ENCODE measurements at regions not wholly inside any gene's neighbourhood (a gene's known extent, or its start where the extent isn't known, plus 50 kb on each side); places are given as distances from the start of the nearest gene placed in this dataset.

DNA sequence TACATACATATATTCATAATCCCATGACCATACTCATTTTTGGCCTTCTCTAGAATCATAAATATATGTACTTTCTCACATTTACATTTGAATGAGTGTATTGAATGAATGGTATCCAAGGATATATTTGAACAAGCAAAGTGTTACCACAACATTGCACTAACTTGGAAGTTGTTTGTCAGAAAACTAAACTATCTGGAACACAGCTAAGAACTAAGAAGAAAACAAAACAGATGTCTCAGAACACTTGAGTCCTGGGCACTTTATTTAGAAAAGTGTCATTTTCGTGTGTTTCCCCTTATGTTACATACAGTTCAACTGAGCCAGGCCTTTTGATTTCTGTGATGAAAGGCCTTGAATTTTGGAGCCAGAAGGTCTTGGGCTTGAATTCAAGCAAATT lies 466.7 kb upstream of the FAT1 start:
- DNase-seq = no peak

DNA sequence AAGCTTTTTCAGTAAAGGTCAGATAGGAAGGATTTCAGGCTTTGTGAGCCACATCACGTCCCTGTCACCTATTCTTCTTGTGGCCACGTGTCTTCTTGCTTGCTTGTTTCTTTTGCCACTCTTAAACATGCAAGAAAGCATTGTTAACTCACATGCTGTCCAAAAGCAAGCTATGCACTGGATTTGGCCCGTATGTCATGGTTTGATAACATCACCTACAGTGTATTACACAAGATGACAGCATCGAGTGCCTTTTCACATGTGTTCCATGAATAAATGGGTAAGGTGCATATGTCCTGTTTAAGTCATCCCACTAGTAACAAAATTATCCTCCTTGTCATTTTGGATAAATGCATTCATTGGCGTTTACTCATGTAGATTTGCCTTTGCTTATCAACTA lies 468.0 kb upstream of the FAT1 start:
- DNase-seq = no peak

DNA sequence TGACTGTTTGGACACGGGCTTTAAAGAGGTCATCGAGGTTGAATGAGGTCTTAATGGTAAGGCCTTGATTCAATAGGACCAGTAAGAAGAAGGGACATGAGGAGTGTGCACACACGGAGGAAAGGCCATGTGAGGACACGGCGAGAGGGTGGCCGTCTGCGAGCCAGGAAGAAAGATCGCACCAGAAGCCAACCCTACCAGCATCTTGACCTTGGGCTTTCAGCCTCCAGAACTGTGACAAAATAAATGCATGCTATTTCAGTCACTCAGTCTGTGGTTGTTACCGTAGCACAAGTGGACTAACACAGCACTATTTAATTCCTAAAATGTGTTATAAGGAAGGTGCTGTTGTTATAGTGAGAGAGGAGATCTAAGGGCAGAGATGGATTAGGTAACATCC lies 468.6 kb upstream of the FAT1 start:
- no peak for DNase-seq

DNA sequence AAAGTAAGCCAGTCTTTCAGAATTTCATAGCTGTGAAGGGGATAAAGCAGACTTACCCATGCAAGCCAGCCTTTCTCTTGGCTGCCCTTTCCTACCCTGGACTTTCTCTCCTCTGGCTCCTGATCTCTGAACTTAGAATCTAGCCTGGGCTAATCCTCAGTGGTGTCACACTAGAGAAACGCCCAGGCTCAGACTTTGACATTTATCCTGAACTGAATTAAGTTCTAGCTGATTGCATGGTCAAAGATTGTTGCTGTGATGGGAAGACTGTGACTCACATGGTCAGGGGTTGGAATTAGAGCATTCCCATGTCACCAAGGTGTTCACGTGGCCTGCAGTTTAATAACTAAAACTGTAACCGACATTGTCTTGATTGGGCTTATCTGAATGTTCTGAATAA lies 469.5 kb upstream of the FAT1 start:
- no peak for DNase-seq

DNA sequence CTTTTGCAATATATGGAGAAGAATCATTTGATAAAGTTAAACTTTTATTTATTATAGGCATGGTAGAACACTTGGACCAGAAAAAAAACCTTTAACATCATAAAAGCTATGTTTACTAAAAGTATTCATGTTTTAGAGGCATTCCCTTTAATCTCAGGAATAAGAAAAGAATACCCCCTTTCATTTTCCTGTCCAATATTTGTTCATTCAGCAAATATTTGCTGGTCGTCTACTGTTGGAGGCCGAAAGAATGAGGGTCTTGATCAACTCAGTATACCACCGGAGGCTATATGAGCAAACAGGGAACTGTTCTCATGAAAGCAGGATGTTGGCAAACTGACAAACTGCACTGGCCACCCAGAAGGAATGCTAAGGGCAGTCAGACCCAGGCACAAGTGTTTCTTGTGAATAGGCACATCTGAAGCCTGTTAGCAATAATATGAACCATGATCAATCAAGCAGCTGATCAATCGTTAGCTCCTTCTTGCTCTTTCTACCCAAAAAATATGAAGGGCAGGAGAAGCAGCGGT lies 480.8 kb upstream of the FAT1 start:
- DNase-seq = no peak

DNA sequence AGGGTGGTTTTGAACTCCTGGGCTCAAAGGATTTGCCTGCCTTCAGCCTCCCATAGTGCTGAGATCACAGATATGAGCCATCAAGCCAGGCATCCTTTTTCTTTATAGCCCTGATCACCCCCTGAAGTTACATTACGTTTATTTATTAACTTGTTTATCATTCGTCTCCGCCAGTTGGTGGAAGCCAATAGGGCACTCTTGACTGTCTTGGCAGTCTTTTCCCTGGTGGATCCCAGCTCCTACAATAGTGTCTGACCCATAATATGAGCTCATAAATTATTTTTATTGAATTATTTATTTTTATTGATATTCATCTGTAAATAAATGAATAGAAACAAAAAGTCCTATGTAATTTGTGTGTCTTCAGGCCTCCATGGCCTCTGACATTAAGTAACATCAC lies 484.3 kb upstream of the FAT1 start:
- DNase-seq = no peak

DNA sequence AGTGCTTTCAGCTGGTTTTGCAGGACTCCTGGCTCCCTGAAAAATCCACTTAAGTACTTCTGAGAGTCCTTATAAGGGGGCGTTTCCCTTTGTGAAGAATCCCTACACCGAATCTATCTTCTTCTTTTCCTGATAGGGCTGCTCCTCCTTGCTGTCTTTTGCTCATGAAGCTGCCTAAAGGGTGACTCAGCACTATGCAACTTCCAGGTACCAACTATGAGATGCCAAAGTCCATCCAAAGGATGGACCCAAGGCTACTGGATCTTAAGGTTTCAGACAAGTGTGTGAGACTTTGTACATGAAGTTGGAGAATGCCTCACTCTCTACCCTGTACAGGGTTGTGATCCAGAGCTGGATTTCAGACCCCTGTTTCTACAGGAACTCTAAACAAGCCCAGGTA lies 485.0 kb upstream of the FAT1 start:
- DNase-seq = no peak

DNA sequence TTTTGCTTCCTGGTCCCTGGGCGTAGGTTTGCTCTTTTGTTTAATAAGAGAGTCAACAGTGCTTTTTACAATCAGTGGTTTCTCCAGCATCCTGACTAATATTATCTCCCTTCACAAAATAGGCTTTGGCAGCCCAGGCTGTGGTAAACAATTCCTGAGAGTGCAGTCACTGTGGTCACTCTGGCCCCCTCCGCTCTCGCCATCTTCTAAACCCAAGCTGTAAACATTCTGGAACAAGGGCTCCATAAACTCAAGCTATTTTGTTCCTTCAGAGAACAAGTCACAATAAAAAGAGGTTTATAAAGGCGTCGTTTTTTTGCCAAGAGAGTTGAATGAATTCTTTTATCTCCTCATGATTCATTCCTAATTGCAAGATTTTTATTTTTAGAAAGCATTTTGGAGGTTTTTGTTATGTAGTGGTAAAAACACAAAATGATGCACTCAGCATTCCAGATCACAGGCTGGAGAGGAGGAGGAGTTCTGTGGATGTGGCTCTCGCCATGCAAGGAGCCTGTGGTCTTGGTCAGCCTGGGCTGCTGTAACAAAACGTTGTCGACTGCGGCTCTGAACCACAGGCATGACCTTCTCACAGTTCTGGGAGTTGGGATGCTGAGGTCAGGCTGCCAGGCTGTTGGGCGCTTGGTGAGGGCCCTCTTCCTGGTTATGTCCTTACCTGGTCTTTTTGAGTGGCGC lies 486.4 kb upstream of the FAT1 start:
- no peak for DNase-seq

DNA sequence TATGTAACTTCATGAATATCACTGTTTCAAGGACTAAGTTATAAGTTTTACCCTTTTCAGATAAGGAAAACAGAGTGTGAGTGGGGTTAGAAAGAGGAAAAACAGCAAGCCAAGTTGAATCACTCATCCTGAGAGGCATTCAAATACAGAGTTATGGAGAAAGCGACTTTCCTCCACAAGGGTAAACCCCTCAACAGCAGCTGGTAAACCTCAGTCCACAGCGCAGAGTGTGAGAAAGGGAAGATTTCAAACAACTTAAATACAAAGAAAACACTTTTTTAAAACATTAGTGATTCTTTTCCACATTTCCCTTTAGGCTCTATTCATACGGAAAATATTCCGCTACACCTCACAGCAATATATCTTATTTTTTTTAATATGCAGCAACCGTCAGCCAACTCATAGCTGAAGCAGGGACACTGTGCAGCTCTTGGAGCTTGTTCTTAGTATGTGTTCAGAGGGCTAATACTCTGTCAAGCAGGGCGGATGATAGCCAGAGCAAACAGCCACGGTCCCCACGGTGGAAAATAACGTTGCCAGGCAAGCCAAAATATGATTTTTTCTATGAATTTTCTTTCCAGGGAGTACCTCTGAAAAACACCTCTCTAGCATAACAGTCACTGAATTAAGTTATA lies 488.9 kb upstream of the FAT1 start:
- no peak for DNase-seq

DNA sequence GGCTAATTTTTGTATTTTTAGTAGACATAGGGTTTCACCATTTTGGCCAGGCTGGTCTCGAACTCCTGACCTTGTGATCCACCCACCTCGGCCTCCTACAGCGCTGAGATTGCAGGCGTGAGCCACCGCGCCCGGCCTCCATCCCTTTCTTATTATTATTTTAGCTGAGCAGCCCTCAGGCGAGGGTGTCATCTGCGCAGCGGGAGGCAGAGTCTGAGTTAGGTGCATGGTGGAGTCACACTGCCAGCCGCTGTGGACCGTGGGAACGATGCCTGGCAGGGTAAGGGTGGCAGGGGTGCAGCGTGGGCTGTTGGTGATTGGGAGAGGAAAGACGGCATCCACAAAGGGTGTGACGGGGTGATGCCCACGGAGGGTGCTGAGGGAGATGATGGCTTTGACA lies 491.8 kb upstream of the FAT1 start:
- no peak for DNase-seq

DNA sequence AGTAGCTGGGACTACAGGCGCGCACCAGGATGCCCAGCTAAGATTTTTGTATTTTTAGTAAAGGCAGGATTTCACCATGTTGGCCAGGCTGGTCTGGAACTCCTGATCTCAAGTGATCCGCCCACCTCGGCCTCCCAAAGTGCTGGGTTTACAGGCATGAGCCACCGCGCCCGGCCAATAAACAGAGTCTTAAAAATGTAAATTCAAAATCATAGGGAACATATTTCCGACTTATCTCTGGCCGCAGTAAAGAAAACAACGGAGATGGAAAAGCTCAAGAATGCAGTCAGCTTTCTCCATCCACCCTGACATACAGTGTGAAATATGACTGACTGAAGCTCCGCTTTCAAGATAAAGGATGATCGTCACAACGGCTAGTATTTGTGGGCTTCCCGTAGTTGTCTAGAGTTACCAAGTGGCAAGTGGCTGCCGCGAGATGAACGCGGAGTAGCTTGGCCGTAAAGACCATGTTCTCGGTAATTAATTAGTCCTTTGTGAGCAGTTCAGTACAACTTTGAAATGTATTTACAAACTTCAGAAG lies 495.1 kb upstream of the FAT1 start:
- DNase-seq = no peak

DNA sequence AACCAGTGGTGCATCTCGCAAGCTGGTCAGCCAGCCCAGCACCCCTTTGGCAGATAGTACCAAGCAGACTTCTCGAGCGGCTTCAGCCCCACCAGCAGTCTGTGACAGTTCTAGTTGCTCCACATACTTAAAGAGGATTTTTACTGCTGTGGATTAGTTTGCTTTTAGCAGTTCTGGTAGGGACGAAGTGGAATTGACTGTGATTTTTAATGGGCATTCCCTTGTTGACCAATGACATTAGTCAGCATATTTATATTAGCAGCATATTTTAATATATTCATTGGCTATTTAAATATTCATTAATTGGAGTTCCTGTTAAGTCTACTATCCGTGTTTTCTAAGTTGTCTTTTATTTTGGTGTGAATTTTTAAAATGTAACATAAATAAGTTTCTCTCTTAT lies 500.9 kb upstream of the FAT1 start:
- no peak for DNase-seq

DNA sequence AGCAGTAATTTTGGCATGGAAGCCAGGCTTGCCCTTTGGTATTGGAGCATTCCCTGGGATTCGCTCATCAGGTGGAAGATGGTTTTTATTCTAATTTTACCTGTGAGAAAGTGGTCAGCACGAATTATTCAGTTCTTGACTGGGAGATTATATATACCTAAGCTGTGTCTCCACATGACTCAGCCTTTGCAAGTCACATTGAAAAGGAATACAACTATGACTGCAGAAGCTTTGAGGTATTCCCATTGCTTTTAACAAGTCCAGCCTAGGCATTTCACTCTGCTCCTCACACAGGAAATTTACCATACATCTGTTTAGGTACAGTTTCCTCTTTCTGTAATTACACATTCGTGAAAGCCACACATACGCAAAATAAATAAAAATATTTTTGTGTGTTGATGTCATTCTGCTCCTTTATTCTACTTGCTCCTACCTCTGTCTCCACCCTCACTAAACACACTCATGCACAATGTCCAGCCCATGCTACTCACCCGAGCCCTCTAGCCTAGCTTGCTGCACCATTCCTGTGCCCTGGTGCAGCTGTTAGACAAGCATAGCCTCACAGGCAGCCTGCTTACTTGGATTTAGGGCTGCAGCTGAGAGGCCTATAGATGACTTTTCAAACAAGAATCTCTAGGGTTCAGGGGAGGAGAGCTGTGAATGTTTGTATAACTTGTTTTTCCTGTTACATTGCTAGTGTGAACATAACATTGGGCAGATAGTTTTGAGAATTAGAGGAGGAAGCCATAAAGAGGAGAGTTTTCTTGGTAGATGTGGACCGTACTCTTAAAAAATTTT lies 504.4 kb upstream of the FAT1 start:
- no peak for DNase-seq

DNA sequence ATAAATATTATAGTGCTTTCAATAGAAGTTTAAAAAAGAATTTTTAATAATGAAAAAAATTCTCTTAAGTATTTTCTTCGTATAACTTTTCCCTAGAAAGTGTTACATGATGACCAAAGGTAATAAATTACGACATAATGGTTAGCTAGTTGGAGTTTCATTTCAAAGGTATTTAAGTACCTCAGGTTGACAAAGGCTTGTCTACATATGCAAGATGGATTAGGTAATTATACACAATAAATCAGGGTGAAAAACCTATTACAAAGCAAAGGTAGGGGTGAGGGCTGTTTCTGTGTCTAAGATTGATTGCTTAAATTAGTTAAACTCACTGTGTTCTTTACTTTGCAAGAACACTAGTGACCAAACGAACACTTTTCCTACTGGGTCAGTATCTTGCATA lies 508.5 kb upstream of the FAT1 start:
- DNase-seq = no peak

DNA sequence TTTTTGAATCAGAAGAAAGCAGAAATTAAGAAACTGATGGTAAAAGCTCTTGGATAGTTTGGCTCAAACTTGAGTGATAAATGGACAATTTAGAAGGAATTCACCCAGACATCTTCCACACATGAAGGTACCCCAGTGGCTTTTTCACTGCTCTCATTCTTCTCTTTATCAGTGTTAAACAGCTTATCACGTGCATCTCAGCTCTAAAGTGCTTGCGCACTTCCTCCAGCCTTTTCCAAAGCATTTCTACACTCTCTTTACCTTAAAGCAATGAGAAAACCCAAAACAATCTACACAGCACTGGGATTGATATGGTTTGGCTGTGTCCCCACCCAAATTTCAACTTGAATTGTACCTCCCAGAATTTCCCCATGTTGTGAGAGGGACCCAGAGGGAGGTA lies 509.1 kb upstream of the FAT1 start:
- no peak for DNase-seq

DNA sequence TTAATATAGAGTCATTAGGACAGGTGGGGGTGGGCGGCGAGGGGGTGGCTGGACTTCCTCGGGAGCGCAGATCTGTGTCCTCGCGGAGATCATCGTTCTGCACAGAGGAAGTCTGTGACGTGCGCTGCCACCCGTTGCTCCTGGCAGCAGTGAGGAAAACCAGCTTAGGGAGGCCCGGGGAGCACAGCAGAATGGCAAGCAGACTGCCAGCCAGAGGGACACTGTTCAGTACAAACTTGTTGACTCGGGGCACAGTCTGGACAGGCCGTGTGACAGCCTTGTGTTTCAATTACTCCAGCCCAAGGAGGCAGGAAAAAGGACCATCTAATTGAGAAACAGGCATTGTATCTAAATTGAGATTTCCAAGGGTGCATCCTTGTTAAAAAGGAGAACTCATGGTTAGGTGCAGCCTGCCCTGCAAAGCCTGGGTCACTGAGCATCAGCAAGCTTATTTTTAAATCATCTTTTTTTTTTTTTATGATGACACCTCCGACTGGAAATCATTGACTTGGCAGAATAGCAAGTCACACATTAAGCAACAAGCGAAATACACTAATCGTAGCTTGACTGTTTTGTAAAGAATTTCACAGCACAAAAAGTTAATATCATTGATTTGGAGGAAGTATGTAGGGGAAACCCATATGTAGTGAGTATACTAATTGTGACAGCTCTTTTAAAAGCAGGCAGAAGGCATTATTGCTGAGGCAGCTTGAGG lies 512.0 kb upstream of the FAT1 start:
- no peak for DNase-seq

DNA sequence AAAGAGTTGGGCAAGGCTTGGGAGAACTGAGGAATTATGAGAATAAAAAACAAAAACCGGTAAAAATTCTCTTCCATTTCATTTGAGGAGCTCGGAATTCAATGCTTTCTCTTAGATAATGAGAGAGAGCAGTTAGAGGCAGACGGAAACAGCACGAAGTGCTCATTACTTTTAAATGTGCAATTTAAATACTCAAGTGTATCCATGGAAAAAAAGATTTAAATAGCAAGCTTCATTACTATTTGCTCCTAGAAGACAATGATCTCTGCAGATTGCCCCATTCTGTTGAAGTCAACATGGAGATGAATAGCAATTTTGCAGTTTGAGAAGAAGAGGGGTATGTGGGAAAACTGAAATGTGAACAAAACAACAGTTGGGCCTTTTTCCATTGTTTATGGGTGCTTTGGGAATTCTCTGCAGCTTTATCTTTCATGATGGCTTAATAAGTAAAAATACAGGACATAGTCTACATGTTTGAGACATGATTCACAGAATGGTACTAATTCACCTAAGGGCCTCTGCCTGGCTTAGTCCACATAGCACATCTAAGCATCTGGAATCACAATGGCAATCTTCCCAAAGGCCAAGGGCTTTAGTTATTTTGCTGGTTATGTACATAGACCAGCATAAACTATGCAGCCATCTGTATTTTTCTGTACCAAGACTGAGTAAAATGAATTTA lies 512.7 kb upstream of the FAT1 start:
- DNase-seq = no peak

DNA sequence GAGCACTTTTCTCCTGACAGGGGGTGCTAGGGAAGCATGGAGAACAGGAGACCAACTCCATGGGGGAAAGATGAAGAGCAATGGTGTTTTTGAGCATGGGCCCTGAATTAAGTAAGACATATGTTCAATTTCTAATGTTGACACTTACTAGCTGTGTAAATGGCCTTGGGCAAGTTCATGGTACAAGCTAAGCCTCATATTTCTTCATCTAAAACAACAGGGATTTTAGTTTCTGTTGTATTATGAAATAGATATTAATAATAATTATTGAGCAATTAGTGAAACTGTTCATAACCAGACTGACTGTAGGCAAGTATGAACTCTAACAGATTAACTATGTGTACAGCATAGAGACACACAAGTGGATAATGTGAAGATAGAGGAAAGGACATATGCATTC lies 515.0 kb upstream of the FAT1 start:
- DNase-seq = no peak

DNA sequence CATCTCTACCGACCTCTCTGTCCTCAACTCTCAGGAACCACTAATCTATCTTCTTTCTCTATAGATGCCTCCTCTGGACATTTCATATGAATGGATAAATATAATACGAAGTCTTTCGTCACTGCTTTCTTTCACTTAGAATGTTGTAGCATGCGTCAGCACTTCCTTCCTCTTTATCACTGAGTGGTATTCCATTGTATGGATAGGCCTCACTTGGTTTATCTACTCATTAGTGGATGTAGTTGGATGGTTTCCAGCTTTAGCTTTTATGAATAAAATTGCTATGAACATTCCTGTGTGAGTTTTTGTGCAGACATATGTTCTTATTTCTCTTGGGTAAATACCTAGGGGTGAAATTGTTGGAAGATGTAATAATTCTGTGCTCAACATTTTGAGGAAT lies 528.2 kb upstream of the FAT1 start:
- DNase-seq = no peak

DNA sequence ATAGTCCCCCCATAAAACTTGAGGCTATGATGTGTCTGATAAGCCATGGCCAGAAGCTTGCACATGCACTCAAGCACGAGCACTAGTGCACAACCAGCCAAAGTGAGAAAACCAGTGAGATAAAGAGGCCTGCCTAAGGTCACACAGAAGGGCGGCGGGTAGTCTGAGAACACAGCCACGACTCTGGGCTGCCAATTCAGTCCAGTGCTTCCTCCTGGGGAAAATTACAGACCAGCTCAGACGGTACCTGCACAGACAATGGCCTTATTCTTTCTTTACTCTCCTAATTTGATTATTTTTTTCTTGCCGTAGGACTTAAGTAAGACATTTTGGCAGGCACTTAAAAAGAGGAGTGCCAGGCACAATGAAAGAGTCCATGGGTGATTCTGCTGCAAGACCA lies 533.2 kb upstream of the FAT1 start:
- no peak for DNase-seq

DNA sequence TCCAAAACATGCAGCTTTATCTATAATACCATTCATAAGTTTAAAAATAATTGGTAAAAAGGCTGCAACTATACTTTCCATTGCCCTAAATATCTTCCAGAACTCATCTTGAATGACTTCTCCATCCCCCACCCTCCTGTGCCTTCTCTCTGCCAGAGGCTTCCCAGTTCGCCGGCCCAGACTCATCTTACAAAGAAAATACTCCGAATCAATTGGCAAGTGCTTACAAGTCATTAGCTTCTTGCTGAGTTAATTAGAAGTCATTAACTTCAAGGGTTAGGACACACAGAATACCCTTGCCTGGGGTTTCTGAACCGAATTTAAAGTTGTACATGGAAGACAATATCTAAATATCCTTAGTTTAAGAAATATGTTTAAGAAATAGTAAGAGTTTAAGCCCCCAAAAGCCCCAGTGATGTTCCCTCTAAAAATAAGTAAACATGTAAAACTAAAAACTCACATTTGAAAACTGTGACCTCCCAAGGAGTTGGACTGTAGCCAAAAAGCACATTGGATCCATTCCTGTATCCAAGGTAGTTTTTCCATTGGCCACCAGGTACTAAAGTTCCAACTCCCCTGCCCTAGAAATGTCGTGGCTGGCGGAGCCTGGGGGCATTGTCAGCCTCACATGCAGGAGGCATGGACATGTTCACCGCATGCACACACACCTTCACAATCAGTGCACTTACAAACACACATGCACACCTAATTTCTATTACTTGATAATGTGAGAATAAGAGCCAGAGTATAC lies 535.2 kb upstream of the FAT1 start:
- DNase-seq = no peak

DNA sequence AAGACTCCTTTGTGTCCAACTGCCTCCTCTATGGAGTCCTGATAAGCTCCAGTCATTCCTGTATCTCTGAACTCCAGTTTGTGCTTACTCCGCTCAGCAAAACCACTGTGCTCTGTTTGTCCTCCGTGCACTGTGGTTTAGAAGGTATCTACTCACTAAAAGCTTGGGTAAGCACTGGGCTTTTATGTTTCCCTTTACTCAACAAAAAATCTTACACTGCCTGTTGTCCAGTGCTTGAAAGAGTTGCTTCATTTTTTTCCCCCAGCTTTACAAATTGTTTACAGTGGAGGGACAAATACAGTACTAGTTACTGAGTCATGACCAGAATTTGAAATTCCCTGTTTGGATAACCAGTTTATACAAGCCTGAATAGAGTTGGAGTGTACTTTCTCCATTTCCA lies 545.3 kb upstream of the FAT1 start:
- DNase-seq = no peak
